C4-2B (cell line): ENCODE measurements at regions not wholly inside any gene's neighbourhood (a gene's known extent, or its start where the extent isn't known, plus 50 kb on each side); places are given as distances from the start of the nearest gene placed in this dataset.

Experiments
- CTCF ChIP-seq: fragments of 450-650 bp; conservative IDR thresholded peaks from 2 replicates; pipeline ENCODE4 v1.5.1; 2017; ENCODE audit warnings: mild to moderate bottlenecking
- ZFX ChIP-seq: fragments of 450-650 bp; IDR thresholded peaks from 2 replicates; pipeline ENCODE4 v1.6.1; 2017

- TF ChIP-seq CTCF (no peak), ZFX (no peak)
Observed at GRCh38 chr14:46352844-46353243, 298.7 kb downstream of the RPL10L start.
